GM21381 (cell line): ENCODE measurements at regions not wholly inside any gene's neighbourhood (a gene's known extent, or its start where the extent isn't known, plus 50 kb on each side); places are given as distances from the start of the nearest gene placed in this dataset.
"Not testable (repeated sequence)": the region's sequence is repeated elsewhere in the genome, so short reads cannot be mapped to it uniquely, and the experiment has no call there.

Experiments used
- ATAC-seq: cut with Tn5 transposase; IDR thresholded peaks from one replicate; pipeline ENCODE4 v1.9.1; 2021; ENCODE audit warnings: mild to moderate bottlenecking, moderate library complexity; ENCODE audit not compliant: unreplicated experiment

- no peak for ATAC-seq
These were observed 50.2 kb upstream of the CPNE4 start for GRCh38 chr3:132084982-132085381.

- ATAC-seq: no peak
These were observed 52.5 kb upstream of the CPNE4 start for GRCh38 chr3:132087356-132087755.

GRCh38 chr3:132088291-132088690 is 53.5 kb upstream of the CPNE4 start:
- ATAC-seq: no peak

GRCh38 chr3:132090921-132091320 is 56.1 kb upstream of the CPNE4 start:
- ATAC-seq: no peak

GRCh38 chr3:132116601-132117000 is 81.8 kb upstream of the CPNE4 start:
- no peak for ATAC-seq

- no peak for ATAC-seq
These were observed 82.8 kb upstream of the CPNE4 start for GRCh38 chr3:132117642-132118041.

- ATAC-seq: no peak
These were observed 84.7 kb upstream of the CPNE4 start for GRCh38 chr3:132119531-132119930.

GRCh38 chr3:132124096-132124495 is 89.3 kb upstream of the CPNE4 start:
- ATAC-seq: no peak

GRCh38 chr3:132124651-132125284 is 90.0 kb upstream of the CPNE4 start:
- ATAC-seq: no peak

GRCh38 chr3:132134611-132135010 is 99.8 kb upstream of the CPNE4 start:
- ATAC-seq: no peak

GRCh38 chr3:132135628-132136333 is 101.0 kb upstream of the CPNE4 start:
- no peak for ATAC-seq

GRCh38 chr3:132136334-132136716 is 101.5 kb upstream of the CPNE4 start:
- no peak for ATAC-seq

- not testable (repeated sequence) for ATAC-seq
These were observed 102.1 kb upstream of the CPNE4 start for GRCh38 chr3:132136902-132137301.

- ATAC-seq: no peak
These were observed 111.0 kb upstream of the CPNE4 start for GRCh38 chr3:132145833-132146232.

- no peak for ATAC-seq
These were observed 119.8 kb upstream of the CPNE4 start for GRCh38 chr3:132154619-132155018.

- ATAC-seq: no peak
These were observed 124.3 kb upstream of the CPNE4 start for GRCh38 chr3:132159145-132159544.

- no peak for ATAC-seq
These were observed 125.4 kb upstream of the CPNE4 start for GRCh38 chr3:132160198-132160597.

GRCh38 chr3:132161608-132162007 is 126.8 kb upstream of the CPNE4 start:
- ATAC-seq: no peak

GRCh38 chr3:132164469-132165092 is 129.8 kb upstream of the CPNE4 start:
- no peak for ATAC-seq

GRCh38 chr3:132167870-132168269 is 133.1 kb upstream of the CPNE4 start:
- ATAC-seq: no peak

GRCh38 chr3:132174500-132174899 is 139.7 kb upstream of the CPNE4 start:
- ATAC-seq: no peak

GRCh38 chr3:132180337-132180791 is 136.8 kb upstream of the ACP3 start:
- ATAC-seq: peak; percentile 55
